ENCODE measurements at regions not wholly inside any gene's neighbourhood (a gene's known extent, or its start where the extent isn't known, plus 50 kb on each side); places are given as distances from the start of the nearest gene placed in this dataset.

- Histone ChIP-seq H3K9ac (ENCODE audit: control insufficient read depth, insufficient read depth, low read length) (no peak overlapping the region), H3K4me3 (no peak overlapping the region), H3K27me3 (replicated peaks in 1 of 2; ENCODE audit: control insufficient read depth in 2 of 2, insufficient read depth in 2 of 2, low read length in 1 of 2) (no peaks in the 10 kb centered on the region), H3K9me3 (replicated peaks; ENCODE audit: control insufficient read depth, insufficient read depth, low read length) (no peaks in the 10 kb centered on the region), H3K36me3 (ENCODE audit: control insufficient read depth in 2 of 2, insufficient read depth in 2 of 2, low read length in 1 of 2) (no peaks in the 10 kb centered on the region), H3K4me2 (ENCODE audit: control insufficient read depth, insufficient read depth) (no peak overlapping the region), H4K20me1 (ENCODE audit: control insufficient read depth, insufficient read depth) (no peaks in the 10 kb centered on the region), H3K4me1 (ENCODE audit: control insufficient read depth, insufficient read depth, low read length) (no peaks in the 10 kb centered on the region), H3K79me2 (ENCODE audit: control insufficient read depth, insufficient read depth, low read length) (no peaks in the 10 kb centered on the region), H3K27ac (ENCODE audit: control insufficient read depth, insufficient read depth) (no peak overlapping the region), H2AFZ (ENCODE audit: control insufficient read depth, low read depth, low read length) (no peak overlapping the region)
- in situ Hi-C loops (cut with MboI) (no loop called here), intact Hi-C loops (cut with micrococcal nuclease; ENCODE audit: unreplicated experiment) (loop anchor here (10.0 kb wide), 1 partner anchor 231 kb away; no protein-coding TSS in a partner anchor)
- ChIA-PET CTCF (interaction anchor here (0.8 kb wide), 1 partner anchor 12 kb away, joined by 3 read pairs; no protein-coding TSS in a partner anchor), POLR2A (no interaction called here), RAD21 (ENCODE audit: unreplicated experiment) (interaction anchor here (0.9 kb wide), 1 partner anchor 12 kb away, joined by 3 read pairs; no protein-coding TSS in a partner anchor), SMC1A (ENCODE audit: uncharacterized antibody, unreplicated experiment) (interaction anchor here (1.0 to 1.6 kb wide), 3 partner anchors 33 to 271 kb away, joined by 3 read pairs; no protein-coding TSS in a partner anchor)
- no TSS peak for BruUV-seq (replicated peaks)
- FAIRE-seq (no peak), ATAC-seq (no peak), DNase-seq (ENCODE audit: low read depth, low spot score) (no peak)
- no peak for TF ChIP-seq RFX5 (IDR thresholded peaks at IDR 0.05; ENCODE audit: low read depth, low read length)
- no peak for TF ChIP-seq ZNF207 (IDR thresholded peaks at IDR 0.05; ENCODE audit: borderline replicate concordance)
- no peak for TF ChIP-seq SREBF1 (IDR thresholded peaks at IDR 0.05; ENCODE audit: low read length)
- TF ChIP-seq CEBPB (IDR thresholded peaks at IDR 0.05; ENCODE audit: borderline replicate concordance in 1 of 2, low read depth in 2 of 2, low read length in 2 of 2) = no peak
- no peak for TF ChIP-seq GABPA (IDR thresholded peaks at IDR 0.05; ENCODE audit: low read depth)
- TF ChIP-seq HCFC1 (IDR thresholded peaks at IDR 0.05; ENCODE audit: low read length) = no peak
- TF ChIP-seq ZNF687 (IDR thresholded peaks at IDR 0.05) = no peak
- TF ChIP-seq KAT2A (conservative IDR thresholded peaks at IDR 0.05; ENCODE audit: control insufficient read depth, low read depth, low read length) = no peak
- no peak for TF ChIP-seq MTA2 (IDR thresholded peaks at IDR 0.05; ENCODE audit: low read depth)
- no peak for TF ChIP-seq MEF2A (IDR thresholded peaks at IDR 0.05; ENCODE audit: insufficient read depth, low read depth, low read length)
- TF ChIP-seq BHLHE40 (IDR thresholded peaks at IDR 0.05; ENCODE audit: borderline replicate concordance in 1 of 2, low read depth in 2 of 2, low read length in 1 of 2) = no peak
- TF ChIP-seq SMAD5 (IDR thresholded peaks at IDR 0.05; ENCODE audit: low read depth) = no peak
- TF ChIP-seq ZNF24 (IDR thresholded peaks at IDR 0.05) = no peak
- no peak for TF ChIP-seq POLR2A (IDR thresholded peaks at IDR 0.05; ENCODE audit: low read depth, low read length)
- TF ChIP-seq TARDBP (IDR thresholded peaks at IDR 0.05; ENCODE audit: borderline replicate concordance) = no peak
- TF ChIP-seq USF1 (IDR thresholded peaks at IDR 0.05; ENCODE audit: borderline replicate concordance, extremely low read length, insufficient read depth, low read depth, low read length) = no peak
- no peak for TF ChIP-seq NBN (IDR thresholded peaks at IDR 0.05)
- no peak for TF ChIP-seq IKZF1 (conservative IDR thresholded peaks at IDR 0.05)
- 44% methylated on average over 3 of the region's 3 CpGs for WGBS (ENCODE audit: insufficient coverage, insufficient replicate concordance, low lambda C conversion rate, missing lambda C conversion rate)
Observed at GRCh38 chr7:46943996-46944395, 637.9 kb downstream of the TNS3 start.
